ENCODE measurements at regions not wholly inside any gene's neighbourhood (a gene's known extent, or its start where the extent isn't known, plus 50 kb on each side); places are given as distances from the start of the nearest gene placed in this dataset.
"Not testable (repeated sequence)": the region's sequence is repeated elsewhere in the genome, so short reads cannot be mapped to it uniquely, and the experiment has no call there.

DNA sequence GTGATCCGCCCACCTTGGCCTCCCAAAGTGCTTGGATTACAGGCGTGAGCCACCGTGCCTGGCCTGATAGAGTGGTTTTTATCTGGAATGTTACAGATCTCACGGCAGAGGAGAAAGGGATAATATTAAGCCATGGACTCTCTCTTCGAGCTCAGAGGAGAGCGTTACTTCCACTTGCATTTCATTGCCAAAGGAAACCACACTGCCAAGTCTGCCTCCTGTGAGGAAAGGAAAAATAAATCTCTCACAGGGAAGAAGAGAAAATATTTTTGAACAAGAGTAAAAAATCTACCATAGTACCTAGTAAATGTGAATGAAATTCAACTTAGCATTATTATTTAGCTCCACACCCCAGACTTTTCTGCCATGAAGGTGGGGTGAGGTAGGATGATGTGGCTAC is 319.2 kb upstream of the PRICKLE1 start:
- no peak for DNase-seq

DNA sequence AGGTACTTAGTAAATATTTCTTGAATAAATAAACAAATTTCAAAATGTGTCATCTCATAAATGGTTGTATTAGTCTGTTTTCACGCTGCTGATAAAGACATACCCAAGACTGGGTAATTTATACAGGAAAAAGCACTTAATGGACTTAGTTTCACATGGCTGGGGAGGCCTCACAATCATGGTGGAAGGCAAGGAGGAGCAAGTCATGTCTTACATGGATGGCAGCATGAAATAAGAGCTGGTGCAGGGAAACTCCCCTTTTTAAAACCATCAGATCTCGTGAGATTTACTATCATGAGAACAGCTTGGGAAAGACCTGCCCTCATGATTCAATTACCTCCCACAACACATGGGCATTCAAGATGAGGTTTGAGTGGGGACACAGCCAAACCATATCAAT is 317.3 kb upstream of the PRICKLE1 start:
- DNase-seq = not testable (repeated sequence)

DNA sequence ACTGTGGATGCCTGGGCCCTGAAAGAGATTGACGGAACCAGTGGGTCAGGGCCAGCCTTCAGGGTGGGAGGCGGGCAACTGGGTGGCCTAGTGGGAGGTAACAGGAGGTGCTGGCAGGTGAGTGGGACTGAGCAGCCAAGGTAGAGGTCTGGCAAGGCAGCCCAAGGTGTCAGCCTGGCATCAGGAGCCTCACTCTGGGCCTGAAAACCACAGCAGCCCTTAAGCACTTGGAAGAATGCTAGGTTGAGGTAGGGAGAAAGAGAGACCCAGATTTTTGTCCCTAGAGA is 315.8 kb upstream of the PRICKLE1 start:
- no peak for DNase-seq

DNA sequence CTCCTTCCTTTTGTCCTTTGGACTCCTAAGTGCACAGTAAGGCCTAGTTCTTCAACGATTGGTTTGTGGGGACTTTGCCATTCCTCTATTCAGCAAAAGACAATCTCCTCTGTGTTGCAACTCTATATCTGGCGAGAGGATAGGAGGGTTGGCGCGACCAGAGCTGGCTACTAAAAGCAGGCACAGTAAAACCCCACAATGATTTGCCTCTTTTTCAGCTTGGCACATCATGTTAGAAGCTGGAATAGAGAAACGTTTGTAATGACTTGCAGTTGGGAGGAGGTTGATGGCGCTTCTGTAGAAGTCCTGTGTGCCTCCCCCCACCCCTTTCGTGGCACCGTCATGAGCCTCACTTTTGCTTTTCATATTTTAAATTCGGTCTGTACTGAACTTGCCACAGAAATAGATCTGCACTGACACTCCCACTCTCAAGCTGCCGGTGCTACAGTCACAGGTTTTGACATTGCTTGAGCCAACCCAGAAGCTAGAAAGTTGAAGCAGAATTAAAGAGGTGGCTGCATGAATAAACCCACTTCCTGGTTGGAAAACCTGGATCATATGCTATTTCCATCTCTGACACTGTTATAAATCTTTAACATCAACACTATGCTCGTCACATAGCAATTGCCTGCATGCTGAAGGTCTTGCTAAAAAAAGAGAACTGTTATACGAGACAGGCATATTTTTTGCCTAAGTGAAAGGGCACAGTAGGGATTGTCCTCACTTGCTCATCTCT is 315.3 kb upstream of the PRICKLE1 start:
- DNase-seq = no peak

DNA sequence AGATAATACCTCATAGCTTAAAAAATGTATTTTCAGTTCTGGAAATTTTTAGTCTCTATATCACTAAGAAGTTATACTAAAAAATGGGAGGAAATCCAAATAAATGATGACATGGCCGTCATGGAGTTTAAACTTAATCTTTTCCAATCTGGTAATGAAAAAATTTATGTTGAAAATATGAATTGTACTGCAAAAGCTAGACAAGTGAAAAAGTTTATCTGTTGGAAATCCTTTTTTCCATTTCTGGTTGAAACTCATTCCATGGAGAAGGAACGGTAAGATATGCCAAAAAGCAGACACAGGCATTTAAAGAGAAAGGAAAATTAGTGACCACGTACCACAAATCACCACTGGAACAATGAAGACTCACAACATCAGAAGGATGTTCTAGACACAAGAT is 314.2 kb upstream of the PRICKLE1 start:
- no peak for DNase-seq

DNA sequence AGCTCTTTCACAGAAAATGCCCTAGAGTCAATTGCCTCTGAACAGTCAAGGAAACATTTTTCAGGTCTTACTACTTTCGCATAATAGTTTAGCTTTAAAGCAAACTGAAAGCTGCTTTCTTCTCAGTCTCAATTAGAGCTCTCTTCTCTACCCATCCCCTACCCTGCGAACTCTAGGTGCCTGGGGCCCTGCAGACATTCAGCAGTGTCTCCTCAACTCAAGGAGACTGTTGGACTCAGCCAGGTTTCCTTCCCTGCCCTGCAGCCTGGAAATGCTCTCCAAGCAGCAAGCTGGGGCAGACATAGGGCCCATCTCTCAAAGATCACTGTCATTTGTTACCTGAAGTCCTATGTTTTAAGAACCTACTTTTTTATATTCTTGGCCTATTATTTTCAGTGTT is 312.5 kb upstream of the PRICKLE1 start:
- no peak for DNase-seq

DNA sequence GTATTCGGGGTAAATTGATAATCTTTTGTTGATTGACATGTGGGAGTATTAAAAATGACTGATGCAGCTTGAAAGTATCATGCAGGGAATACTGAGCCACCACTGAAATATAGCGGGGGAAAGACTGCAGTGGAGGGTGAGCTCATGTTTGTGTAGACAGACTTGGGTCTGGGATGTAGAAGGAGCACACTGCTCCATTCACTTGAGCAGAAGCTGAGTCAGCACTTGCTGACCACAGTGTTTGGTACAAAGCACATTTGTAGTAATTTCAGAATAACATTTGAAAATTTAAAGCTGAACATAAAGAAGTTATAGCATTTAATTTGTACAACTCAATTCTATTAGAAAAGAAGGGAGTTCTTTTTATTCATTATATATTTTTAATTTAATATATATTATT is 304.3 kb upstream of the PRICKLE1 start:
- peak; percentile 11 for DNase-seq

DNA sequence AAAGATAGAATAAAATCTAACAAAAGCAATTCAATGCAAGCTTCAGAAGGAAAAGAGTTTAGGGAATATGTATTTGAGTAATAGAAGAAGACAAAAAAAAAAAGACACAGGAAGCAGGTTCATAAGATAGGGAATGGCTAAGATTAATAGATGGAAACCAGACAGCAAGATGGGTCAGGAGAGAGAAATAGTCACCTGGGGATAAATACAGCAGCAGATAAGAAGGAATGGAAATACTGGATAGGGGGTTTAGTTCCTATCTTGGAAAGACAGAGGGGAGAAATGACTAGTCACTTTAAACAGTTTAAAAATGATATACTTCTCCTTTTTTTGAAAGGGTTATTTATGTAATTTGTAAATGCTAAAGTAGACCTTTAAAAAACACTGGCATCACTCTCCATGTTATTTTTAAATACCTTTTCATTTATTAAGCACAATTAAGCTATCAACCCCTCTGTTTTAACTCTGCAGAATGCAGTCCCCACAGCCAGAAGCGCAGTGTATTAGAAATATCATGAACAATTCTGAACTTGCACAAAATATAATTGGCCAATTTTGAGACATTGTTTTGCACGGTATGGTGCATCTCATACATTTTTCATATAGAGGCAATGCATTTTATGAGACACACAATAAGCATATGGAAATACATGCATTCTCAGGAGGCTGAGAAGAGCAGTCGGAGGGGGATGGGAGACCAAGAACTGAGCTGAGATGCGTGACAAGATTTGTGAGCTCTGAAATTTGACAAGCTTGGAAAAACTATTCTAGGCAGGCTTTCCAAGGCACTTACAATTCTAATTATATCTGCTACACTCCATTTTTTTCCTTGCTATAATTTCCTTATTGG is 303.4 kb upstream of the PRICKLE1 start:
- DNase-seq = peak; percentile 22

DNA sequence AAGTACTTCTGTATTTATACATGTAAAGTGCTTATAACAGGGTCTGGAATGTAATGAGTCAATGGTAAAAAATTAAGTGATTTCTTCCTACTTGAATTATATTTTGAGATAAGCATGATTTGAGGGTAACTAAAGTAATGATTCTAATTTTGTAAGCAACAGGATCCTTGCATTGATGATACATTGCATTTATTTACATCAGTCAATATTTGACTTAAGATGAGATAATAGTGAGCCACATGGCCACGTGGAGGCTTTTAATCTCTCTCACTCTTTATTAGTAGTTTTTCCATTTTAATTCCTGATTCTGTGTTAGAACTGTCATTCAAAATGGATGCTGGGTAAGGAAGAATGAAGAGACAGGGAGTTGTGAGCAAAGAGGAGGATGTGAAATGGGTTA is 298.1 kb upstream of the PRICKLE1 start:
- DNase-seq = peak; percentile 41

DNA sequence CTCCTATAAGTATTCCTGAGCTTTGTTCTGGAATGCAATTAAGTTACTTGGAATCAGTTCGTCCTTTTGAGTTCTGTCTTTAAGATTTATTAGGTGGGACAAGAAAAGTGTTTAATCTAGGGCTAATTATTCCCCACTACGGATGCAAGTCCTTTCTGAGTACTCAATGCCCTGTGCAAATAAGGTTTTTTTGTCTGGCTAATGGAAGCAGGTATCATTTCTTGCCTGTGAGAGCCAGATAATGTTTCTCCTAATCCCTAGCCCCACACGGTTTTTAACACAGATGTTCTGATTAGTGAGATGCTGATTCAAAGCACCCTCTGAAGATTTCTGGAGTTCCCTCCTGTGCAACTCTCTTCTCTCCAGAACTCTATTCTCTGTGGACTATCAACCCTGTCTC is 296.6 kb upstream of the PRICKLE1 start:
- peak; percentile 85 for DNase-seq

DNA sequence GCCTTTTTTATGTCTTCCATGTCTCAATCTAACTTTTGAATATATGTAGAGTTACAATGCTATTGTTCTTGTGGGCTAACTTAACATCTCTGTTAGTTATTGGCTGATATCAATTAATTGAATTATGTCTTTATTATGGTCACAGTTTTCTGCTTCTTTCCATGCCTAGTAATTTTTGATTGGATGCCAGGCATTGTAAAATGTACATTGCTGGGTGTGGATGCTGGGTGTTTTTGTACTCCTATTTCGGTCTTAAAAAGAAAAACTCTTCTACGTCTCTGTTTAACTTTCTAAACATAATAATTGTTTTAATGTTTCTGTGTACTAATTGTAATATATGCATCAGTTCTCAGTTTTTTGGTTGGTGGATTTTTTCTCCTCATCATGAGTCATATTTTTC is 296.1 kb upstream of the PRICKLE1 start:
- DNase-seq = no peak

DNA sequence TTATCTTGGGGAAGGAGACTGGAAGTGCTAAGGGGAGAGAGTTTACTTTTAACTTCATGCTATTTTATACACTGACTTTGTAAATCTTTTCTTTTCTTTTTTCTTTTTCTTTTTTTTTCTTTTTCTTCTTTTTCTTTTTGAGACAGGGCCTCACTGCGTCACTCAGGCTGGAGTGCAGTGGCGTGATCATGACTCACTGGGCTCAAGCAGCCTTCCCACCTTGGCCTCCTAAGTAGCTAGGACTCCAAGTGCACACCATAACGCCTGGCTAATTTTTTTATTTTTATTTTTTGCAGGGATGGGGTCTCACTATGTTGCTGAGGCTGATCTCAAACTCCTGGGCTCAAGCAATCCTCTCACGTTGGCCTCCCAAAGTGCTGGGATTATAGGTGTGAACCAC is 294.6 kb upstream of the PRICKLE1 start:
- DNase-seq = no peak

DNA sequence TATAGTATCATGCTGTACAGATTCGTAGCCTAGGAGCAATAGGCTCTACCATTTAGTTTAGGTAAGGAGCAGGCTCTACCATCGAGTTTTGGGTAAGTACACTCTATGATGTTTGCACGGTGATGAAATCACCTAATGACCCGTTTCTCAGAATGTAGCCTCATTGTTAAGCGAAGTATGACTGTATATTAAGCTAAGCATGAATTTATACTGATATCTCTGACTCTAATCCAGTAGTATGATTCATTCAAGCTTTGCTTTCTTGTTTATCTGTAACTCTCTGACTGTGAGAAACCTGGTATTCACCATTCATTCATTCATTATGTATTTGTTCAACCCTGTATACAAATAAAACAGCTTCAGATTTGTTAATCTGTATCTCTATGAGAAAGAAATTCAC is 283.9 kb upstream of the PRICKLE1 start:
- no peak for DNase-seq

DNA sequence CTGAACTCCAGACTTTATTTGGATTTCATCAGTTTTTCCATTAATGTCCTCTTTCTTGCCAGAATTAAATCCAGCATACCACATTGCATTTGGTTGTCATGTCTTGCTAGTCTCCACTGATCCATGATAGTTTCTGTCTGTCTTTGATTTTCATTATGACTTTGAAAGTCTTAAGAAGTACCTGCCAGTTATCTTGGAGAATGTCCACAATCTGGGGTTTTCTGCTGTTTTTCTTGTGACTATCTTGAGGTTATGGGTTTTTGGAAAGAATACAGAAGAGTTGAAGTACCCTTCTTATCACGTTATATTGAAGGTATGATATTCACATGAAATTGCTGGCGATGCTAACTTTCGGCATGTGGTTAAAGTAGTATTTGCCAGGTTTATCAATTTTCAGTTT is 282.3 kb upstream of the PRICKLE1 start:
- no peak for DNase-seq

DNA sequence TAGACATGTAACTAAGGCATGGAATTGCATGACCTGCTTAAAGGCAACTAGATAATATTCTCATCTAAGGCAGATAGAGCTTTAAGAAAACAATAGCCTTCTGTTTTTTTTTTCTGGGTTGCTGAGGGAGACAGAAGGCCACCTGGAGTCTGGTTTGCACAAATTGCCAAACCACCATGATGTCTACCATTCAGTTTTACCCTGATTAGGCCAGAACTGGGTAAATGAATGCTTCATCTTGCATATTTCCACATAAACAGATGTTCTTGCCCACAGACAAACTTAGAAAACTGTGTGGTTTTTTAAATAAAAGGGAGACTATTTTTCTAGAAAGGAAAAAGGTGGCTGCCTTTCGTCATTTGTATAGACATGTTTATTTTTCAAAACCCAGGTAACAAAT is 278.7 kb upstream of the PRICKLE1 start:
- DNase-seq = no peak

DNA sequence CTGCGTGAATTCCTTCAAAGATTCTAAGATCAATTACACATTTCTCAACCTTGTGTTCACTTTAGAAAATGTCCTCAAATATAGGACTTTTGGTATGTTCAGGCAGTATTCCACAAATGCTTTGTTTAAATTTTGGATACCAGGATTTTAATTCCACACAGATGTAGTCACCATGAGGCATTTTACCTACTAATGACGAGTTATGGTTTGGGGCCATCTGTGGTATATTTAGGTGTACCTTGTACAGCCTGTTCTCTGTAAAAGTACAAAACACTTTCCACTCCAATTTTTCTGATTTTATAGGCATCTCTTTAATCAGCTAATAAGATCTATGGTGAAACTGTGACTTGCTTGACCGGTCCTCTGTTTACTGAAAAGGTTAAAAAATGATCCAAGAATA is 275.7 kb upstream of the PRICKLE1 start:
- no peak for DNase-seq

DNA sequence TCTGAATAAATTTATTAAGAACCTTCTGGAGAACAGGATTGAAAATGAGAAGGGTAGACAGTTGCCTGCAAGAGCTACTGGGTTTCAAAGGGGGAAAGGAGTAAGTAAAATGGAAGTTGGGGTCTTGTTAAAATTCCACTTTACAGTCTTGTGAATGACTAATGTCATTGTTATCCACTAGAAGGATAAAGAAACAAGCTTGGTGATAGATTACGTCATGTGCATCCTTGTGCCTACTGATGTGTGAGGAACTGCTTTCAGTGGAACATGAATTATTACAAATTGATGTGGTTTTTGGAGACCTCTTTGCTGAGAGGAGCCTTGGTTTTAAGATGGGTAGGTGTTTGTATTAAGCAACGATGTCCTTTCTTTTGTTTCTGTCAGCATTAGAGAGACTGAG is 272.5 kb upstream of the PRICKLE1 start:
- DNase-seq = no peak

DNA sequence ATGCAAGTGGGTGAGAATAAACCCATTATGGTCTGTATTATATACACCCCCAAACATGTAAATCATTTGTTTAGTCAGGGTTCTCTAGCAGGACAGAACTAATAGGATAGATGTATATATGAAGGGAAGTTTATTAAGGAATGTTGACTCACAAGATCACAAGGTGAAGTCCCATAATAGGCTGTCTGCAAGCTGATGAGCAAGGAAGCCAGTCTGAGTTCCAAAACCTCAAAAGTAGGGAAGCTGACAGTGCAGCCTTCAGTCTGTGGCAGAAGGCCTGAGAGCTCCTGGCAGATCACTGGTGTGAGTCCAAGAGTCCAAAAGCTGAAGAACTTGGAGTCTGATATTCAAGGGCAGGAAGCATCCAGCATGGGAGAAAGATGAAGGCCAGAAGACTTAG is 270.8 kb upstream of the PRICKLE1 start:
- not testable (repeated sequence) for DNase-seq

DNA sequence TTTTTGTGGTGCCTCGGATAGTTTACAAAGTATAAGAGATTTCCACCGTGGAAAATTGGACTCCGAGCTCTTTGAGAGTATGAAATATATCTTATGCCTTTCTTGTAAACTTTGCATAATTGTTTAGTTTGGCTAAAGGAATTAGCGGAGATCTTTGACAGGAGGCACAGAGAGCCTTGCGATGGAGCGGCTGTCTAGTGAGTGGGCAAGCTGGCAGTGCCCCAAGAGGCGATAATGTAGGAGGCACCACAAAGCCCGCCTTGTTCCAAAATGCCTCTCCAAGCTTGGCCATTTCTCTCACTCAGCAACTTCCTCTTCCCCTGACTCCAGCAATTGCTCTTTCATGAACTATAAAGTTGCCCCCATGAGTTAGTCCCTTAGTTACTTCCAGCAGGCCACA is 270.1 kb upstream of the PRICKLE1 start:
- no peak for DNase-seq

DNA sequence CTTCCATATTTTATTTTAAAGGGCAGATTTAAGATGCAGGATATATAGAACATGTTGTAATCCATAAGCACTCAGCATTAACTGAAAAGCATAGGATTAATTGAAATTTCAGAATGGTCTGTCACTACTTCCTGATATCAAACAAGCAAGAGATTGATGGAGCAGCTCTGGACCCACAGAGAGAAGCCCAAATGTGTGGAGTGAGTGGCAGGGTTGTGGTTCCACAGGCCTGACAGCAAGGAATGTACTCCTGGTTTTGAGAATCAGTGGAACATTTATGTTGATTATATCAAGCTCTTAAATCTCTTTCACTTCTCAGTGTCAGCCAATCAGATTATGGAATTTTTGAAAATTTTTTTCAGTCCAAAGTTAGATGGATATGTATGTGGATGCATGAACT is 267.6 kb upstream of the PRICKLE1 start:
- no peak for DNase-seq

DNA sequence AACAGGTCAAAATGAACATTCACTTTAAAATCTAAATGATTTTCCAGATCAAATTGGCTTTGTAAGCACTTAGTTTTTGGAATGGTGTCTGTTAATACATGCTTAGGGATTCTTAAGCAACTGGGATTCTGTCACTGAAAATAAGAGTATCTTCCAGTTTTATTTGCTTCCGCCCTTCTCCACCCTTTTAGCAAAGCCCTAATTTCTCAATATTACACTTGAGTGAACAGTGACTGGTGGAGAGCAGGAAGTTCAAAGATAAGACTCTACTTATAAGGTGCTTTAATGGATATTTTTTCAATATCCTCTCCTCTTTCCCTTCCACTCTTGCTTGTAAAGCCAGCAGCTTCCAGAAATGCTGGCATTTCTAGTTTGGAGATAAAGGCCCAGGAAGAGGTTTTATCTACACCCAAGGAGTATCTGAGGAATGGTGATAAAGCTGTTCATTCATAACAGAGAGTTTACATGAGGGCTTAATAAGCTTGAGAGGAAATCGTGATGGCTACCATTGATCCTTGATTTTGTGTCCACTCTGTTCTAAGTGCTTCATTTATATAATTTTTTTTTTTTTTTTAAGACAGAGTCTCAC is 265.9 kb upstream of the PRICKLE1 start:
- DNase-seq = no peak

DNA sequence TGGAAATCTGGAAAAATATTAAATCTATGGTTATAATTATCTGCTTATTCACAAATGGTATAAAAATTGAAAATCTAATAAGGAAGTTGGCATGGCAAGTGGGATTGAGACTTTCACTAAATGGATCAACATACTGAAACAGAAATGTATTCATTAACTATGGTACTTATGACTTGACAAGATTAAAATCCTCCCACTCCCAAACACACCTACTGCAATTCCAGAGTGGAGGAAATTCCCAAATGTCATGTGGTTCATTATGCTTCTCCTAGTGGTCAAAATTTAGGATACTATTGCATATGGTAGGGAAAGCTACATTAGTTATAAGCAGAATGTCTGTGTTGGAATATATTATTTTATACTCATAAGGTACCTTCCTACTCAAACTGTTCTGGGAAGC is 265.3 kb upstream of the PRICKLE1 start:
- no peak for DNase-seq

DNA sequence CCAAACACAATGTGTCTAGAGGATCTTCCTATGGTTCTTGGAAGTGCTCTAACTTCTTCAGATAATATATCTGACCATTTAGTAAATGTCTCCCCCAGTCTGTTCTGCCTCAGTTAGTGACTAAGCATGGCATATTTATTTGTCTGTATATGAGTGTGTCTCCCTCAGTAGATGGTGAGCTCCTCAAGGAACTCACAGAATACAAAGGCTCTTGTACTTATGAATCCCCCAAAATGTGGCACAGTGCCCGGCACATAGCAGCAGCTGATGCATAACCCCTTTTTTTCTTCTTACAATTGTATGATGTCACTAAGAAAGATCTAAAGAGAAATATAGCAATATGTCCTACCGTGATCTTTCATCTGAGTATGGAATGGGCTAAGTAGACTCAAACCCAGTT is 264.7 kb upstream of the PRICKLE1 start:
- no peak for DNase-seq

DNA sequence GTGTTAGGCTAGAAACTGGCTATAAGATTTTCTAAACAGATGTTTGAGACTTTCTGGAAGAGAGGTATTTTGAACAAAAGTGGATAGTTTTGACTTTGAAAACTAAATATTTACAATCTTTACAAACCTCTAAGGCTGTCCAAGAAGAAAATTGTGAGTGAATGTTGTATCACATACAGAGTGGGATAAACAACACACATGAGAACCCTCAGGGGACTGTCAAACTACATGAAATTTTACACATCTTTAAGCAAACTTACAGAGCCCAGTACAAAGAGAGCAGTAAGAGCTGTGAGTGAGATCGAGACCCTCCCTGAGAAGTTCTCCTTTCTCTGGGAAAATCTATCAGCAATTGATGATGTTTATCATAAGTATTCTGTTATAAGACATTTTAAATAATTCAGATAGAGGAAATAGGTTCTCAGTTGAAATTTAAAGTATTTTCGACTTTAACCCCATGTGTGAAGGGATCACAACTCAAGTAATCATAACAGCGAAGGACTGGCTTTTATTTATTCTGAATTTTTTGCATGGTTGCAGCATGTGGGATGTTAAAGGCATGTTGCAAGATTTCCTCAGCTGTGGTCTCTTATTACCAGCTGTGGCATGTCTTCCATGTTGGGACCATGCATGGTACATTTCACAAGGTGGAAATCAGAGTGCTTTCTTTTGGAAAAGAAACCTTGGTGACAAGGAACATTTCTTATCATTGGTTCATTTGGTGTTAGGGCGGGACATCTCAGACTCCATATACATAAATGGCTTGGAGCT is 264.0 kb upstream of the PRICKLE1 start:
- DNase-seq = no peak

Data from NCI-H69 (cell line).